ENCODE measurements at regions not wholly inside any gene's neighbourhood (a gene's known extent, or its start where the extent isn't known, plus 50 kb on each side); places are given as distances from the start of the nearest gene placed in this dataset.

GRCh38 chr2:38450509-38450908, 73.4 kb upstream of the ATL2 start:
- DNase-seq (ENCODE audit: low read depth, low spot score): no peak

- DNase-seq (ENCODE audit: low read depth, low spot score): no peak
Observed at GRCh38 chr2:38448692-38449410, 71.8 kb upstream of the ATL2 start.

GRCh38 chr2:38446906-38447561, 70.0 kb upstream of the ATL2 start:
- DNase-seq (ENCODE audit: low read depth, low spot score): no peak

- no peak for DNase-seq (ENCODE audit: low read depth, low spot score)
Observed at GRCh38 chr2:38446418-38446817, 69.3 kb upstream of the ATL2 start.

- no peak for DNase-seq (ENCODE audit: low read depth, low spot score)
Observed at GRCh38 chr2:38444247-38444646, 67.2 kb upstream of the ATL2 start.

- no peak for DNase-seq (ENCODE audit: low read depth, low spot score)
Observed at GRCh38 chr2:38442643-38443541, 65.8 kb upstream of the ATL2 start.

- no peak for DNase-seq (ENCODE audit: low read depth, low spot score)
Observed at GRCh38 chr2:38441346-38441745, 64.3 kb upstream of the ATL2 start.

GRCh38 chr2:38440655-38441054, 63.6 kb upstream of the ATL2 start:
- no peak for DNase-seq (ENCODE audit: low read depth, low spot score)

GRCh38 chr2:38439863-38440262, 62.8 kb upstream of the ATL2 start:
- no peak for DNase-seq (ENCODE audit: low read depth, low spot score)

- no peak for DNase-seq (ENCODE audit: low read depth, low spot score)
Observed at GRCh38 chr2:38438883-38439612, 62.0 kb upstream of the ATL2 start.

GRCh38 chr2:38438133-38438882, 61.2 kb upstream of the ATL2 start:
- DNase-seq (ENCODE audit: low read depth, low spot score): no peak

- no peak for DNase-seq (ENCODE audit: low read depth, low spot score)
Observed at GRCh38 chr2:38436227-38436664, 59.2 kb upstream of the ATL2 start.

- DNase-seq (ENCODE audit: low read depth, low spot score): no peak
Observed at GRCh38 chr2:38435775-38436174, 58.7 kb upstream of the ATL2 start.

- no peak for DNase-seq (ENCODE audit: low read depth, low spot score)
Observed at GRCh38 chr2:38434595-38434994, 57.5 kb upstream of the ATL2 start.

- no peak for DNase-seq (ENCODE audit: low read depth, low spot score)
Observed at GRCh38 chr2:38433607-38433975, 56.5 kb upstream of the ATL2 start.

GRCh38 chr2:38432820-38433606, 55.9 kb upstream of the ATL2 start:
- DNase-seq (ENCODE audit: low read depth, low spot score): no peak

GRCh38 chr2:38430597-38431207, 53.6 kb upstream of the ATL2 start:
- no peak for DNase-seq (ENCODE audit: low read depth, low spot score)

- DNase-seq (ENCODE audit: low read depth, low spot score): no peak
Observed at GRCh38 chr2:38430196-38430595, 53.1 kb upstream of the ATL2 start.

- DNase-seq (ENCODE audit: low read depth, low spot score): no peak
Observed at GRCh38 chr2:38427936-38428335, 50.9 kb upstream of the ATL2 start.

GRCh38 chr2:38427054-38427453, 50.0 kb upstream of the ATL2 start:
- DNase-seq (ENCODE audit: low read depth, low spot score): no peak
